ENCODE measurements at regions not wholly inside any gene's neighbourhood (a gene's known extent, or its start where the extent isn't known, plus 50 kb on each side); places are given as distances from the start of the nearest gene placed in this dataset.

- TF ChIP-seq CTCF (conservative IDR thresholded peaks at IDR 0.05 in 1 of 2, IDR thresholded peaks at IDR 0.05 in 1 of 2; ENCODE audit: extremely low read depth in 1 of 2, insufficient read depth in 1 of 2, low read depth in 1 of 2, low read length in 2 of 2) (no peak), EZH2 (IDR thresholded peaks at IDR 0.05; ENCODE audit: borderline replicate concordance, low read length) (no peak)
Measured at GRCh38 chr12:114592946-114593345, 91.0 kb downstream of the TBX3 start.
